GM18870 (cell line): ENCODE measurements at regions not wholly inside any gene's neighbourhood (a gene's known extent, or its start where the extent isn't known, plus 50 kb on each side); places are given as distances from the start of the nearest gene placed in this dataset.

Source experiments
- ATAC-seq: cut with Tn5 transposase; IDR thresholded peaks from one replicate; pipeline ENCODE4 v1.9.1; 2021; ENCODE audit warnings: moderate library complexity; ENCODE audit not compliant: unreplicated experiment

DNA sequence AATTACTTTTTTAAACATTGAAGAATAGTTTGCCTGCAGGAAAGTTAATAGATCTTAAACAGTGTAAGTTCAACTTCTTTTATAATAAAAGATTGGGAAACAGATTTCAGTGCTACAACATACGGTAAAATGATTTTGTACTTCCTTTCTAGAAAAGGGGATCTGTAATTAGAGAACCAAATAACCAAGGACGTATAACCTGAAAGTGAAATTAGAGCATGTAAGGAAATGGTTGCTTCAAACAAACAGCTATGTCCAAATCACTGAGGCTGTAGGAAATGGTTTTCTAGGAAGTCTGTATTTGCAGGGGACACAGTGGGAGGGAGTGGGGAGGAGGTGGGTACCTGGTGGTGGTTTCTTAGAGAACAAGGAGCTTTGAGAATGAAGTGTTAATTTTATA is 57.9 kb upstream of the EXOC6 start:
- ATAC-seq: no peak

DNA sequence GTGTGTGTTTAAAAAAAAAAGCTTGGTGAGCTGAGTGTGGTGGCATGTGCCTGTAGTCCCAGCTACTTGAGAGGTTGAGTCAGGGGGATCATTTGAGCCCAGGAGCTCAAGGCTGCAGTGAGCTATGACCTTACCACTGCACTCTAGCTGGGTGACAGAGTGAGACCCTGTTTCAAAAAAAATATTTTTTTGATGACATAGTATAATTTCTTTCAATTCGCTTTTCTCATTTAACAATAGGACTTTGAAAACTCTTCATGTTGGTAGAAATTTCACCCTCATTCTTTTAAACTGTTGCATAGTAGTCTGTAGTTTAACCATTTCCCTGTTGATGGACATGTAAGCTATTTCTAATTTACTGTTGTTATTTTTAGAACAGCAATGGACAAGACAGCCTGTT is 55.7 kb upstream of the EXOC6 start:
- no peak for ATAC-seq
